DND-41 (cell line): ENCODE measurements at regions not wholly inside any gene's neighbourhood (a gene's known extent, or its start where the extent isn't known, plus 50 kb on each side); places are given as distances from the start of the nearest gene placed in this dataset.
A peak's percentile ranks its signal among the peaks of the same experiment; 100 is the strongest.

Experiments used
- ATAC-seq: fragments of 200-7000 bp; cut with Tn5 transposase; 3 replicates; pipeline ENCODE4 v1.9.1; 2021; ENCODE audit warnings: low read depth; ENCODE audit not compliant: insufficient read depth
- DNase-seq: peaks from one replicate; pipeline ENCODE4 v3.0.0-alpha.2; 2020
- H2AFZ ChIP-seq: 2 replicates; pipeline ENCODE4 v1.6.0; 2012; ENCODE audit warnings: low read depth, low read length
- H3K27ac ChIP-seq: 2 replicates; pipeline ENCODE4 v1.5.1; 2012; ENCODE audit warnings: low read length, inconsistent platforms
- H3K27me3 ChIP-seq: fragments of 200-600 bp; sonication (generic); 2 replicates; pipeline ENCODE4 v1.6.0; 2012; ENCODE audit warnings: low read length, mild to moderate bottlenecking, inconsistent platforms; ENCODE audit not compliant: insufficient read depth, poor library complexity
- H3K36me3 ChIP-seq: 2 replicates; pipeline ENCODE4 v1.5.1; 2012; ENCODE audit warnings: low read length, inconsistent platforms; ENCODE audit not compliant: insufficient read depth
- H3K4me1 ChIP-seq: 2 replicates; pipeline ENCODE4 v1.5.1; 2012; ENCODE audit warnings: mild to moderate bottlenecking, low read length; ENCODE audit not compliant: insufficient read depth
- H3K4me2 ChIP-seq: 2 replicates; pipeline ENCODE4 v1.6.0; 2012; ENCODE audit warnings: mild to moderate bottlenecking, moderate library complexity, low read length, inconsistent platforms; ENCODE audit not compliant: insufficient read depth
- H3K4me3 ChIP-seq, 2 experiments: fragments of 200-600 bp in 1 of 2; shearing (Covaris generic) in 1 of 2; 2 replicates each; pipeline ENCODE4 v1.5.1; 2012 to 2016; ENCODE audit warnings: inconsistent platforms in 2 of 2, low read length in 2 of 2, mild to moderate bottlenecking in 2 of 2, low read depth in 1 of 2, moderate library complexity in 1 of 2
- H3K79me2 ChIP-seq: 2 replicates; pipeline ENCODE4 v1.6.0; 2012; ENCODE audit warnings: low read length, inconsistent platforms; ENCODE audit not compliant: insufficient read depth
- H3K9ac ChIP-seq: 2 replicates; pipeline ENCODE4 v1.6.0; 2012; ENCODE audit warnings: low read depth, mild to moderate bottlenecking, inconsistent platforms, low read length, moderate library complexity
- H3K9me3 ChIP-seq: 2 replicates; pipeline ENCODE4 v1.5.1; 2012; ENCODE audit warnings: low read length, moderate library complexity, mild to moderate bottlenecking, inconsistent platforms; ENCODE audit not compliant: insufficient read depth, severe bottlenecking
- H4K20me1 ChIP-seq: 2 replicates; pipeline ENCODE4 v1.6.0; 2012; ENCODE audit warnings: low read length; ENCODE audit not compliant: insufficient read depth
- EZH2 ChIP-seq: IDR thresholded peaks from 3 replicates; pipeline ENCODE4 v1.6.1; 2012; ENCODE audit warnings: borderline replicate concordance, low read depth, mild to moderate bottlenecking, moderate library complexity, low read length, inconsistent platforms; ENCODE audit not compliant: severe bottlenecking
- TF ChIP-seq, protein P1 (sequence below): IDR thresholded peaks from 2 replicates; pipeline ENCODE4 v1.5.1; 2012; ENCODE audit warnings: borderline replicate concordance, low read length, moderate library complexity, mild to moderate bottlenecking; ENCODE audit not compliant: poor library complexity, severe bottlenecking; ENCODE audit errors: extremely low read depth

DNA sequence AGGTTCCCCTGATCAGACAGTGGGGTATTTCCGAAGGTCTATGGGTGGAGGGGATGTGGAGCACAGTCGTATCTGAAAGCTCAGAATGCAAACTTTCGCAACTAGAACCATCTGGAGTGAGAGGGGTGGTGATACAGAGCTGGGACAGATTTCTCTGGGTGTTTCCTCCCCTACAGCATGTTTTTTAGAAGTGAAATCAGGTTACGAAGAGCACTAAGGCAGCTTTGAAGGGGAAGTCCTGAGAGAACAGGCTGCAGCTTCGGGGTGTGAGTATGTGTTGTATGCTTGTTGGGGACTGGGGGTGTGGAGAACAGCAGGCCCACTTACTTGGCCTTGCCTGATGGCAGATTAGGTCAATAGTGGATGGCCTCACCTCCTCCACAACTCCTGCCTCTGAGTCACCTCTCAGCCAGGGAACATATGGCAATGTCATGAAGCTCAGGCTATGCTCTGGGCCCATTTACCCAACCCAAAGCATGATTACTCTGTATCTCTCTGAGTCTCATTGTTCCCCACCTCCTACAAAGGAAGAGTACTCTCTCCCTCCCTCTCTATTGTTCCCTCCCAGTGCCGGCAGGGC is 107.2 kb upstream of the RASGRP1 start:
- Histone ChIP-seq H3K36me3 (no peaks in the 10 kb centered on the region), H3K9me3 (no peaks in the 10 kb centered on the region), H3K9ac (no peak overlapping the region), H3K4me3 (no peak overlapping the region), H3K27me3 (no peaks in the 10 kb centered on the region), H3K79me2 (no peaks in the 10 kb centered on the region), H3K27ac (peak overlapping the region; percentile 36; the same call in 1 of the 2 replicates), H3K4me1 (peaks cover 29% of the 10 kb centered on the region), H2AFZ (no peak overlapping the region), H4K20me1 (no peaks in the 10 kb centered on the region), H3K4me2 (no peak overlapping the region)
- TF ChIP-seq, protein P1, sequence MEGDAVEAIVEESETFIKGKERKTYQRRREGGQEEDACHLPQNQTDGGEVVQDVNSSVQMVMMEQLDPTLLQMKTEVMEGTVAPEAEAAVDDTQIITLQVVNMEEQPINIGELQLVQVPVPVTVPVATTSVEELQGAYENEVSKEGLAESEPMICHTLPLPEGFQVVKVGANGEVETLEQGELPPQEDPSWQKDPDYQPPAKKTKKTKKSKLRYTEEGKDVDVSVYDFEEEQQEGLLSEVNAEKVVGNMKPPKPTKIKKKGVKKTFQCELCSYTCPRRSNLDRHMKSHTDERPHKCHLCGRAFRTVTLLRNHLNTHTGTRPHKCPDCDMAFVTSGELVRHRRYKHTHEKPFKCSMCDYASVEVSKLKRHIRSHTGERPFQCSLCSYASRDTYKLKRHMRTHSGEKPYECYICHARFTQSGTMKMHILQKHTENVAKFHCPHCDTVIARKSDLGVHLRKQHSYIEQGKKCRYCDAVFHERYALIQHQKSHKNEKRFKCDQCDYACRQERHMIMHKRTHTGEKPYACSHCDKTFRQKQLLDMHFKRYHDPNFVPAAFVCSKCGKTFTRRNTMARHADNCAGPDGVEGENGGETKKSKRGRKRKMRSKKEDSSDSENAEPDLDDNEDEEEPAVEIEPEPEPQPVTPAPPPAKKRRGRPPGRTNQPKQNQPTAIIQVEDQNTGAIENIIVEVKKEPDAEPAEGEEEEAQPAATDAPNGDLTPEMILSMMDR, result no peak
- TF ChIP-seq EZH2, result no peak
- DNase-seq, result no peak
- ATAC-seq, result no peak

- H3K27ac ChIP-seq, result no peak overlapping the region
- H3K4me3 ChIP-seq, result no peak overlapping the region
- no peaks in the 10 kb centered on the region for H3K9me3 ChIP-seq
- no peaks in the 10 kb centered on the region for H3K27me3 ChIP-seq
- peaks cover 24% of the 10 kb centered on the region for H3K4me1 ChIP-seq
- no peaks in the 10 kb centered on the region for H3K79me2 ChIP-seq
- no peak overlapping the region for H3K4me2 ChIP-seq
- H3K36me3 ChIP-seq, result no peaks in the 10 kb centered on the region
- DNase-seq, result no peak
- H2AFZ ChIP-seq, result no peak overlapping the region
- H4K20me1 ChIP-seq, result no peaks in the 10 kb centered on the region
- no peak overlapping the region for H3K9ac ChIP-seq
- TF ChIP-seq EZH2, result no peak
- TF ChIP-seq, protein P1, result no peak
- ATAC-seq, result no peak
Measured at GRCh38 chr15:38672273-38672672, 107.7 kb upstream of the RASGRP1 start.

- TF ChIP-seq, protein P1, result no peak
- no peak for TF ChIP-seq EZH2
- no peak overlapping the region for H3K9ac ChIP-seq
- H3K4me2 ChIP-seq, result no peak overlapping the region
- ATAC-seq (no peak), DNase-seq (no peak)
- H3K27me3 ChIP-seq, result no peaks in the 10 kb centered on the region
- no peaks in the 10 kb centered on the region for H3K36me3 ChIP-seq
- H3K79me2 ChIP-seq, result no peaks in the 10 kb centered on the region
- no peak overlapping the region for H3K4me3 ChIP-seq
- H2AFZ ChIP-seq, result no peak overlapping the region
- no peak overlapping the region for H3K27ac ChIP-seq
- peaks cover 17% of the 10 kb centered on the region for H3K4me1 ChIP-seq
- no peaks in the 10 kb centered on the region for H4K20me1 ChIP-seq
- H3K9me3 ChIP-seq, result no peaks in the 10 kb centered on the region
Measured at GRCh38 chr15:38672814-38673670, 108.4 kb upstream of the RASGRP1 start.
